CD14-positive monocyte (primary cell): ENCODE measurements at regions not wholly inside any gene's neighbourhood (a gene's known extent, or its start where the extent isn't known, plus 50 kb on each side); places are given as distances from the start of the nearest gene placed in this dataset.

Experiments used
- DNase-seq, 3 donors: peaks; one replicate each; pipeline ENCODE4 v3.0.0-alpha.2; 2011 to 2022
- H2AFZ ChIP-seq: 2 replicates; pipeline ENCODE4 v1.6.0; 2012; ENCODE audit warnings: mild to moderate bottlenecking, low read depth, low read length, inconsistent platforms; ENCODE audit not compliant: insufficient read depth, poor library complexity, severe bottlenecking
- H3K27ac ChIP-seq, 2 donors: 1 replicate in 1 of 2; 2 replicates in 1 of 2; pipeline ENCODE4 v1.5.1; 2012 to 2013; ENCODE audit warnings: low read length in 2 of 2, control low read depth in 1 of 2, inconsistent platforms in 1 of 2, low read depth in 1 of 2, mild to moderate bottlenecking in 1 of 2
- H3K27me3 ChIP-seq, 2 donors: one replicate each; pipeline versions ENCODE4 v1.6.0 to v1.6.1; 2011 to 2013; ENCODE audit warnings: low read length in 2 of 2; ENCODE audit not compliant: control insufficient read depth in 2 of 2, insufficient read depth in 2 of 2
- H3K36me3 ChIP-seq, 2 donors: replicated peaks in 1 of 2; 1 replicate in 1 of 2; 2 replicates in 1 of 2; pipeline versions ENCODE4 v1.5.1 to v1.6.1; 2012 to 2013; ENCODE audit warnings: low read length in 2 of 2, control low read depth in 1 of 2, inconsistent platforms in 1 of 2, mild to moderate bottlenecking in 1 of 2; ENCODE audit not compliant: insufficient read depth in 2 of 2, control insufficient read depth in 1 of 2
- H3K4me1 ChIP-seq, 2 donors: 1 replicate in 1 of 2; 2 replicates in 1 of 2; pipeline versions ENCODE4 v1.5.1 to v1.6.1; 2012 to 2013; ENCODE audit warnings: low read length in 2 of 2, control low read depth in 1 of 2, inconsistent platforms in 1 of 2, mild to moderate bottlenecking in 1 of 2, moderate library complexity in 1 of 2; ENCODE audit not compliant: insufficient read depth in 2 of 2, control insufficient read depth in 1 of 2
- H3K4me2 ChIP-seq: replicated peaks from 2 replicates; pipeline ENCODE3; 2012; ENCODE audit warnings: low read length, moderate library complexity, mild to moderate bottlenecking; ENCODE audit not compliant: poor library complexity, severe bottlenecking; ENCODE audit errors: extremely low read depth
- H3K4me3 ChIP-seq, 3 experiments: fragments of 200-600 bp in 1 of 3; sonication (generic) in 1 of 3; replicated peaks in 1 of 3; 1 replicate in 2 of 3; 2 replicates in 1 of 3; pipeline ENCODE4 v1.5.1; 2011 to 2013; ENCODE audit warnings: low read length in 3 of 3, mild to moderate bottlenecking in 3 of 3, control low read depth in 2 of 3, low read depth in 2 of 3, inconsistent platforms in 1 of 3, moderate library complexity in 1 of 3
- H3K79me2 ChIP-seq: 2 replicates; pipeline ENCODE4 v1.6.0; 2012; ENCODE audit warnings: mild to moderate bottlenecking, control low read depth, inconsistent platforms, low read length, moderate library complexity; ENCODE audit not compliant: insufficient read depth
- H3K9ac ChIP-seq: 2 replicates; pipeline ENCODE4 v1.6.0; 2017; ENCODE audit warnings: low read length, mild to moderate bottlenecking; ENCODE audit not compliant: insufficient read depth, poor library complexity, severe bottlenecking
- H3K9me3 ChIP-seq, 2 donors: replicated peaks in 1 of 2; 1 replicate in 1 of 2; 2 replicates in 1 of 2; pipeline versions ENCODE4 v1.5.1 to v1.6.1; 2012 to 2013; ENCODE audit warnings: low read length in 2 of 2, control low read depth in 1 of 2; ENCODE audit not compliant: control insufficient read depth in 1 of 2, insufficient read depth in 1 of 2
- H4K20me1 ChIP-seq: 2 replicates; pipeline ENCODE4 v1.6.0; 2012; ENCODE audit warnings: mild to moderate bottlenecking, low read length, control low read depth, moderate library complexity; ENCODE audit not compliant: insufficient read depth
- H3K27ac Mint-ChIP-seq, 7 donors: one replicate each; pipeline ENCODE4 v1.8.0; 2020; ENCODE audit warnings: mild to moderate bottlenecking in 7 of 7, mixed read lengths in 7 of 7, moderate library complexity in 6 of 7, inconsistent platforms in 2 of 7
- H3K27me3 Mint-ChIP-seq, 3 donors: one replicate each; pipeline ENCODE4 v1.8.0; 2021 to 2022; ENCODE audit warnings: low read depth in 3 of 3, mild to moderate bottlenecking in 3 of 3, mixed read lengths in 3 of 3, moderate library complexity in 3 of 3, inconsistent platforms in 1 of 3
- H3K36me3 Mint-ChIP-seq, 2 donors: one replicate each; pipeline ENCODE4 v1.8.0; 2020; ENCODE audit warnings: mixed read lengths in 2 of 2, inconsistent platforms in 1 of 2, mild to moderate bottlenecking in 1 of 2
- H3K4me1 Mint-ChIP-seq: one replicate; pipeline ENCODE4 v1.8.0; 2020; ENCODE audit warnings: mild to moderate bottlenecking, mixed read lengths
- H3K4me3 Mint-ChIP-seq, 2 donors: one replicate each; pipeline ENCODE4 v1.8.0; 2020; ENCODE audit warnings: mild to moderate bottlenecking in 2 of 2, mixed read lengths in 2 of 2, moderate library complexity in 1 of 2
- H3K9me3 Mint-ChIP-seq, 7 donors: one replicate each; pipeline ENCODE4 v1.8.0; 2020 to 2022; ENCODE audit warnings: mixed read lengths in 7 of 7, mild to moderate bottlenecking in 6 of 7, moderate library complexity in 6 of 7, inconsistent platforms in 2 of 7
- CTCF ChIP-seq: fragments of 200-600 bp; IDR thresholded peaks from one replicate; pipeline ENCODE4 v1.8.0; 2022; ENCODE audit warnings: antibody characterized with exemption, mild to moderate bottlenecking
- WGBS: methylation state at CpG from one replicate; pipeline ENCODE4 v1.1.5; 2013; ENCODE audit warnings: missing lambda C conversion rate; ENCODE audit not compliant: insufficient coverage; 5-methylcytosine and 5-hydroxymethylcytosine counted together
- intact Hi-C, 2 donors: fragments of 100-400 bp; cut with micrococcal nuclease; formaldehyde crosslinking; loops; one replicate each; pipeline versions ENCODE4 v1.15.0 to v1.15.1; 2023

- DNase-seq: no peak
These were observed 121.9 kb downstream of the SYT10 start for GRCh38 chr12:33317746-33318145.

GRCh38 chr12:33314223-33314622, 125.4 kb downstream of the SYT10 start:
- Mint-ChIP-seq H3K4me1 (no peaks in the 10 kb centered on the region), H3K36me3 (no peaks in the 10 kb centered on the region), H3K27ac (no peak overlapping the region), H3K27me3 (no peaks in the 10 kb centered on the region), H3K4me3 (no peak overlapping the region), H3K9me3 (peaks cover 6 to 23% (median 15%) of the 10 kb centered on the region in 7 donors)
- no peaks in the 10 kb centered on the region for H3K4me1 ChIP-seq
- no peak overlapping the region for H3K4me2 ChIP-seq
- no peak overlapping the region for H2AFZ ChIP-seq
- intact Hi-C loops: no loop called here
- TF ChIP-seq CTCF: no peak
- no peak overlapping the region for H3K27ac ChIP-seq
- no peak overlapping the region for H3K4me3 ChIP-seq
- no peak for DNase-seq
- WGBS: no CpG with 5 or more reads among the region's 1 CpG
- H3K79me2 ChIP-seq: no peaks in the 10 kb centered on the region
- no peaks in the 10 kb centered on the region for H4K20me1 ChIP-seq
- peaks cover 18 to 19% of the 10 kb centered on the region in 2 donors for H3K9me3 ChIP-seq
- H3K9ac ChIP-seq: no peak overlapping the region
- no peaks in the 10 kb centered on the region for H3K27me3 ChIP-seq
- H3K36me3 ChIP-seq: no peaks in the 10 kb centered on the region

More at GRCh38 chr12:33317746-33318145, 121.9 kb downstream of the SYT10 start:
- H3K9me3 Mint-ChIP-seq: peaks cover 3 to 16% (median 8%) of the 10 kb centered on the region in 7 donors
- no peaks in the 10 kb centered on the region for H3K4me1 Mint-ChIP-seq
- Histone ChIP-seq H3K27me3 (no peaks in the 10 kb centered on the region), H3K4me3 (no peak overlapping the region), H2AFZ (no peak overlapping the region), H3K79me2 (no peaks in the 10 kb centered on the region), H3K4me2 (no peak overlapping the region), H3K9ac (no peak overlapping the region), H3K36me3 (no peaks in the 10 kb centered on the region), H4K20me1 (no peaks in the 10 kb centered on the region), H3K9me3 (peaks cover 6 to 8% of the 10 kb centered on the region in 2 donors), H3K4me1 (no peaks in the 10 kb centered on the region), H3K27ac (no peak overlapping the region)
- WGBS: no CpG with 5 or more reads among the region's 1 CpG
- H3K36me3 Mint-ChIP-seq: no peaks in the 10 kb centered on the region
- TF ChIP-seq CTCF: no peak
- H3K27me3 Mint-ChIP-seq: no peaks in the 10 kb centered on the region
- H3K4me3 Mint-ChIP-seq: no peak overlapping the region
- no peak overlapping the region for H3K27ac Mint-ChIP-seq
- intact Hi-C loops: no loop called here
